ENCODE measurements at regions not wholly inside any gene's neighbourhood (a gene's known extent, or its start where the extent isn't known, plus 50 kb on each side); places are given as distances from the start of the nearest gene placed in this dataset.

DNA sequence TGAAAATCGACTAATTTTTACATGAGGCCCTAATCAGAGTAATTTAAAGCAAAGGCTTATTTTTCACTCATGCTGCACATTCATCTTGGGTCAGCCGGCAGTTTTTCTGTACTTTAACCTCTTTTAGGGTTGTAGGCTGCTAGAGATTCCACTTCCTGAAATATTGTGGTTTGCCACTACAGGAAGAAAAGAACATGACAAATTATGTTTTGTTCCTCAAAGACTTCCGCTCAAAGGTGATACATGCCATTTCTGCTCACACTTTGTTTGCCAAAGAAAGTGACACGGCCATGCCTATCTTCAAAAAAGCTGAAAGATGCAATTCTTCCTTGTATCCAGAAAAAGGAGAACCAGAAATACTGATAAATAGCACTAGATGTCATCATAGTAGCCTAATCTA, 183.4 kb upstream of the PPFIA2 start:
- TF ChIP-seq CTCF (conservative IDR thresholded peaks at IDR 0.05; ENCODE audit: low read depth, low read length) (no peak), EZH2 (IDR thresholded peaks at IDR 0.05; ENCODE audit: borderline replicate concordance, low read depth, low read length, poor library complexity, severe bottlenecking) (no peak)

Data from A673 (cell line).